GM19035 (cell line): ENCODE measurements at regions not wholly inside any gene's neighbourhood (a gene's known extent, or its start where the extent isn't known, plus 50 kb on each side); places are given as distances from the start of the nearest gene placed in this dataset.
A peak's percentile ranks its signal among the peaks of the same experiment; 100 is the strongest.
"Not testable (repeated sequence)": the region's sequence is repeated elsewhere in the genome, so short reads cannot be mapped to it uniquely, and the experiment has no call there.

Experiments
- ATAC-seq: cut with Tn5 transposase; IDR thresholded peaks from one replicate; pipeline ENCODE4 v1.9.1; 2021; ENCODE audit not compliant: unreplicated experiment

GRCh38 chr10:64109926-64110495 lies 588.8 kb downstream of the REEP3 start:
- ATAC-seq: no peak

- no peak for ATAC-seq
These were observed 591.6 kb downstream of the REEP3 start for GRCh38 chr10:64112701-64113355.

GRCh38 chr10:64113375-64113774 lies 592.2 kb downstream of the REEP3 start:
- ATAC-seq: no peak

- no peak for ATAC-seq
These were observed 592.6 kb downstream of the REEP3 start for GRCh38 chr10:64113792-64114191.

- ATAC-seq: no peak
These were observed 594.3 kb downstream of the REEP3 start for GRCh38 chr10:64115471-64115870.

GRCh38 chr10:64115908-64116643 lies 594.9 kb downstream of the REEP3 start:
- ATAC-seq: peak; percentile 51

GRCh38 chr10:64116707-64117106 lies 595.5 kb downstream of the REEP3 start:
- ATAC-seq: no peak

- ATAC-seq: no peak
These were observed 597.5 kb downstream of the REEP3 start for GRCh38 chr10:64118736-64119135.

- ATAC-seq: not testable (repeated sequence)
These were observed 599.2 kb downstream of the REEP3 start for GRCh38 chr10:64120301-64120980.

GRCh38 chr10:64130152-64130551 lies 609.0 kb downstream of the REEP3 start:
- ATAC-seq: no peak

GRCh38 chr10:64134676-64135075 lies 613.5 kb downstream of the REEP3 start:
- ATAC-seq: no peak

- ATAC-seq: peak; percentile 73
These were observed 621.2 kb downstream of the REEP3 start for GRCh38 chr10:64142395-64142794.

- ATAC-seq: no peak
These were observed 627.4 kb downstream of the REEP3 start for GRCh38 chr10:64148607-64149006.

GRCh38 chr10:64156166-64156565 lies 635.0 kb downstream of the REEP3 start:
- ATAC-seq: no peak

GRCh38 chr10:64158551-64158950 lies 637.4 kb downstream of the REEP3 start:
- no peak for ATAC-seq

- no peak for ATAC-seq
These were observed 639.0 kb downstream of the REEP3 start for GRCh38 chr10:64159910-64160872.

- no peak for ATAC-seq
These were observed 649.6 kb downstream of the REEP3 start for GRCh38 chr10:64170791-64171190.

- ATAC-seq: no peak
These were observed 652.6 kb downstream of the REEP3 start for GRCh38 chr10:64173826-64174225.

- ATAC-seq: no peak
These were observed 653.6 kb downstream of the REEP3 start for GRCh38 chr10:64174666-64175255.

GRCh38 chr10:64175271-64175962 lies 654.2 kb downstream of the REEP3 start:
- ATAC-seq: no peak
